BJ (cell line): ENCODE measurements at regions not wholly inside any gene's neighbourhood (a gene's known extent, or its start where the extent isn't known, plus 50 kb on each side); places are given as distances from the start of the nearest gene placed in this dataset.

Experiments used
- CTCF ChIA-PET: fragments of 350-600 bp; formaldehyde crosslinking; extraction: SDS; loops from one replicate; lab custom pipeline; 2021; ENCODE audit warnings: antibody characterized with exemption, inconsistent platforms; lab: Yijun Ruan, JAX
- POLR2A ChIA-PET: fragments of 300-600 bp; sonication (Branson Sonifier 250); formaldehyde crosslinking; extraction: SDS; loops from one replicate; lab custom pipeline; 2021; ENCODE audit warnings: antibody characterized with exemption; lab: Charles Lee
- DNase-seq: peaks from one replicate; pipeline ENCODE4 v3.0.0-alpha.2; 2011; ENCODE audit warnings: low read depth
- H3K27me3 ChIP-seq: 2 replicates; pipeline ENCODE4 v1.6.0; 2011; ENCODE audit warnings: low read length; ENCODE audit not compliant: control insufficient read depth, insufficient read depth
- H3K36me3 ChIP-seq: 2 replicates; pipeline ENCODE4 v1.5.1; 2011; ENCODE audit warnings: low read length; ENCODE audit not compliant: control insufficient read depth, insufficient read depth
- H3K4me3 ChIP-seq: 2 replicates; pipeline ENCODE4 v1.5.1; 2011; ENCODE audit warnings: low read depth, mild to moderate bottlenecking, control low read depth, low read length
- TF ChIP-seq, protein P1 (sequence below): IDR thresholded peaks from 2 replicates; pipeline ENCODE4 v1.5.1; 2011; ENCODE audit warnings: low read depth, mild to moderate bottlenecking, control low read depth, inconsistent platforms, low read length, moderate library complexity; ENCODE audit not compliant: insufficient read depth

GRCh38 chr1:116242741-116243140 is 130.3 kb upstream of the ATP1A1 start:
- Histone ChIP-seq H3K36me3 (no peaks in the 10 kb centered on the region), H3K27me3 (peaks cover 5% of the 10 kb centered on the region), H3K4me3 (no peak overlapping the region)
- ChIA-PET CTCF (no interaction called here), POLR2A (no interaction called here)
- TF ChIP-seq, protein P1, sequence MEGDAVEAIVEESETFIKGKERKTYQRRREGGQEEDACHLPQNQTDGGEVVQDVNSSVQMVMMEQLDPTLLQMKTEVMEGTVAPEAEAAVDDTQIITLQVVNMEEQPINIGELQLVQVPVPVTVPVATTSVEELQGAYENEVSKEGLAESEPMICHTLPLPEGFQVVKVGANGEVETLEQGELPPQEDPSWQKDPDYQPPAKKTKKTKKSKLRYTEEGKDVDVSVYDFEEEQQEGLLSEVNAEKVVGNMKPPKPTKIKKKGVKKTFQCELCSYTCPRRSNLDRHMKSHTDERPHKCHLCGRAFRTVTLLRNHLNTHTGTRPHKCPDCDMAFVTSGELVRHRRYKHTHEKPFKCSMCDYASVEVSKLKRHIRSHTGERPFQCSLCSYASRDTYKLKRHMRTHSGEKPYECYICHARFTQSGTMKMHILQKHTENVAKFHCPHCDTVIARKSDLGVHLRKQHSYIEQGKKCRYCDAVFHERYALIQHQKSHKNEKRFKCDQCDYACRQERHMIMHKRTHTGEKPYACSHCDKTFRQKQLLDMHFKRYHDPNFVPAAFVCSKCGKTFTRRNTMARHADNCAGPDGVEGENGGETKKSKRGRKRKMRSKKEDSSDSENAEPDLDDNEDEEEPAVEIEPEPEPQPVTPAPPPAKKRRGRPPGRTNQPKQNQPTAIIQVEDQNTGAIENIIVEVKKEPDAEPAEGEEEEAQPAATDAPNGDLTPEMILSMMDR: no peak
- no peak for DNase-seq

- ChIA-PET POLR2A (no interaction called here), CTCF (no interaction called here)
Measured at GRCh38 chr1:116243333-116244054, 129.6 kb upstream of the ATP1A1 start.

GRCh38 chr1:116246174-116246573 is 126.9 kb upstream of the ATP1A1 start:
- Histone ChIP-seq H3K27me3 (peaks cover 5% of the 10 kb centered on the region), H3K4me3 (no peak overlapping the region), H3K36me3 (no peaks in the 10 kb centered on the region)
- CTCF ChIA-PET: no interaction called here
- POLR2A ChIA-PET: no interaction called here
- DNase-seq: no peak
- TF ChIP-seq, protein P1: no peak

More at GRCh38 chr1:116243333-116244054, 129.6 kb upstream of the ATP1A1 start:
- no peak for DNase-seq
- TF ChIP-seq, protein P1: no peak
- peaks cover 5% of the 10 kb centered on the region for H3K27me3 ChIP-seq
- H3K4me3 ChIP-seq: no peak overlapping the region
- H3K36me3 ChIP-seq: no peaks in the 10 kb centered on the region

GRCh38 chr1:116252271-116252670 is 120.8 kb upstream of the ATP1A1 start:
- no peaks in the 10 kb centered on the region for H3K36me3 ChIP-seq
- peaks cover 1% of the 10 kb centered on the region for H3K27me3 ChIP-seq
- H3K4me3 ChIP-seq: no peak overlapping the region
- ChIA-PET POLR2A (no interaction called here), CTCF (no interaction called here)
- TF ChIP-seq, protein P1: no peak
- DNase-seq: no peak

DNA sequence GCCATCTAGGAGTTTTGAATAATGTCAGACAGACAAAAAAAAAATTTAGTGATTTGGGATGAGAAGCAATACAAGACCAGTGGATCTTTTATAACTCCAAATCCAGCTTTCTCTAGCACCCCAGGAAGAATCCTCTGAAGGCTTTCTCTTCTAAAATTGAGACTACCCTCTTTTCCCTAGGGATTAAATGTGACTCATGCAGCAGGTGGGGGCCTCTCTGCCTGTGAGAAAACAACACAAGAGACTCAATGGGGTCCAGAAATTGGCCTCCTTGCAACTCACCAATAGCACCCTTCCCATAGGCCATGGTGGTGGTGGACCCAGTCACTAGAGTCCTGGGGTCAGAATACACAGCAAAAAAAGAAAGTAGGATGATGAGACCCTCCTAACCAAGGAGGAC is 120.3 kb upstream of the ATP1A1 start:
- TF ChIP-seq, protein P1: no peak
- H3K36me3 ChIP-seq: no peaks in the 10 kb centered on the region
- ChIA-PET POLR2A (no interaction called here), CTCF (no interaction called here)
- H3K27me3 ChIP-seq: no peaks in the 10 kb centered on the region
- H3K4me3 ChIP-seq: no peak overlapping the region
- DNase-seq: no peak
